ENCODE measurements at regions not wholly inside any gene's neighbourhood (a gene's known extent, or its start where the extent isn't known, plus 50 kb on each side); places are given as distances from the start of the nearest gene placed in this dataset.

GRCh38 chr6:137415127-137415833 lies 78.9 kb downstream of the OLIG3 start:
- Histone ChIP-seq H3K36me3 (no peaks in the 10 kb centered on the region), H3K4me3 (peak overlapping the region; percentile 18 to 63 (median 44)), H3K27ac (peak overlapping the region; percentile 35 to 79 (median 62)), H3K4me1 (peaks cover 0 to 29% (median 8%) of the 10 kb centered on the region in 3 donors), H3K9me3 (no peaks in the 10 kb centered on the region), H3K27me3 (peaks cover 0 to 17% (median 0%) of the 10 kb centered on the region in 4 donors)
- no peak for DNase-seq
- intact Hi-C loops (cut with DNase I), result no loop called here
- no peak for TF ChIP-seq POLR2A (IDR thresholded peaks at IDR 0.05)
- peak in 5 of 6 experiments; percentile 44 to 69 (median 60) for TF ChIP-seq CTCF (IDR thresholded peaks at IDR 0.05)
- WGBS, 2 donors, result 3 to 6% methylated on average over 13 to 24 of the region's 25 CpGs

- Histone ChIP-seq H3K4me1 (peaks cover 0 to 29% (median 8%) of the 10 kb centered on the region in 3 donors), H3K27ac (peak overlapping the region in 1 of 4 donors; percentile 79), H3K9me3 (no peaks in the 10 kb centered on the region), H3K4me3 (peak overlapping the region in 1 of 4 donors; percentile 45), H3K27me3 (peaks cover 0 to 17% (median 0%) of the 10 kb centered on the region in 4 donors), H3K36me3 (no peaks in the 10 kb centered on the region)
- intact Hi-C loops (cut with DNase I), result no loop called here
- 56 to 64% methylated on average over 5 to 7 of the region's 7 CpGs for WGBS, 2 donors
- no peak for DNase-seq
- TF ChIP-seq POLR2A (IDR thresholded peaks at IDR 0.05), result no peak
- no peak for TF ChIP-seq CTCF (IDR thresholded peaks at IDR 0.05)
Observed at GRCh38 chr6:137414599-137414998, 79.6 kb downstream of the OLIG3 start.

GRCh38 chr6:137413482-137413881 lies 80.7 kb downstream of the OLIG3 start:
- Histone ChIP-seq H3K27me3 (peaks cover 0 to 17% (median 0%) of the 10 kb centered on the region in 4 donors), H3K9me3 (no peaks in the 10 kb centered on the region), H3K27ac (no peak overlapping the region), H3K36me3 (no peaks in the 10 kb centered on the region), H3K4me1 (peaks cover 0 to 29% (median 8%) of the 10 kb centered on the region in 3 donors), H3K4me3 (no peak overlapping the region)
- DNase-seq, result no peak
- intact Hi-C loops (cut with DNase I), result no loop called here
- WGBS, 2 donors, result 27 to 30% methylated on average over 3 of the region's 3 CpGs
- TF ChIP-seq POLR2A (IDR thresholded peaks at IDR 0.05), result no peak
- TF ChIP-seq CTCF (IDR thresholded peaks at IDR 0.05), result no peak

GRCh38 chr6:137412562-137412961 lies 81.6 kb downstream of the OLIG3 start:
- intact Hi-C loops (cut with DNase I), result no loop called here
- Histone ChIP-seq H3K36me3 (no peaks in the 10 kb centered on the region), H3K4me1 (peaks cover 0 to 29% (median 8%) of the 10 kb centered on the region in 3 donors), H3K4me3 (no peak overlapping the region), H3K27ac (no peak overlapping the region), H3K9me3 (no peaks in the 10 kb centered on the region), H3K27me3 (peaks cover 0 to 17% (median 0%) of the 10 kb centered on the region in 4 donors)
- 54 to 57% methylated on average over 4 of the region's 4 CpGs for WGBS, 2 donors
- DNase-seq, result no peak
- TF ChIP-seq POLR2A (IDR thresholded peaks at IDR 0.05) (no peak), CTCF (IDR thresholded peaks at IDR 0.05) (no peak)

- intact Hi-C loops (cut with DNase I), result no loop called here
- peaks cover 0 to 14% (median under 1%) of the 10 kb centered on the region in 3 donors for H3K4me1 ChIP-seq
- H3K4me3 ChIP-seq, result no peak overlapping the region
- peaks cover 0 to 13% (median 0%) of the 10 kb centered on the region in 4 donors for H3K27me3 ChIP-seq
- TF ChIP-seq POLR2A (IDR thresholded peaks at IDR 0.05) (no peak), CTCF (IDR thresholded peaks at IDR 0.05) (no peak)
- no peak overlapping the region for H3K27ac ChIP-seq
- DNase-seq, result no peak
- no peaks in the 10 kb centered on the region for H3K9me3 ChIP-seq
- 46 to 60% methylated on average over 2 of the region's 2 CpGs for WGBS, 2 donors
- H3K36me3 ChIP-seq, result no peaks in the 10 kb centered on the region
Observed at GRCh38 chr6:137409266-137409777, 84.9 kb downstream of the OLIG3 start.

All from esophagus squamous epithelium (tissue), 5 donors.